ENCODE measurements at regions not wholly inside any gene's neighbourhood (a gene's known extent, or its start where the extent isn't known, plus 50 kb on each side); places are given as distances from the start of the nearest gene placed in this dataset.
"Not testable (repeated sequence)": the region's sequence is repeated elsewhere in the genome, so short reads cannot be mapped to it uniquely, and the experiment has no call there.

DNA sequence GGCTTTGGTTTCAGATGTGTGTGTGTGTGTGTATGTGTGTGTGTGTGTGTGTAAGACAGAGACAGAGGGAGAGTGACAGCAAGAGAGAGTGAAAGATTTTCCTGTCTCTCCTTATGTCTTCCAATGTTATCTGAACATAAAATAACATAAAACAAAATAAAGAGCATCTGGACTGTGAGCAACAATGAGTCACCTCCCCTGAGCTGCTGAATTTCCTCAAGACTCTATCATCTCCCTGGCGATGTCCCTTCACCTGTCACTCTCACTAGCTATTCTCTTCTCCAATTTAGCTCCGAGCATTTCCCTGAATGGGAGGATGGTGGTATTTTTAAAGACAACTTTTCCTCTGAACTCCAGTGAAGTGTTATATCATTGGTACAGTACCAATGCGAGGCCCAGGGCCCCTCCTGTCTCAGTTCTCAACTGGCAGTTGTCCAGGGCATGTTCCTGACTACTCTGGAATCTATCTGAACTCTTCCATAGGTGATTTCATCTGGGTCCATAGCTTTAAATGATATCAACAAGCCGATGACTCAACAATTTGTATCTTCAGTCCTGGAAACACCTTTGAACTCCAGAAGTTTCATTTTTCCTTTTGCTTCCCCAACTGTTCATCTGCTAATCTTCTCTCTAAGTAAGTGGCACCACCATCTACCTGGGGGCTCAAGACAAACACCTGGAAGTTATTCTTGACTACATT is 195.0 kb upstream of the CLNK start:
- no peak for DNase-seq

DNA sequence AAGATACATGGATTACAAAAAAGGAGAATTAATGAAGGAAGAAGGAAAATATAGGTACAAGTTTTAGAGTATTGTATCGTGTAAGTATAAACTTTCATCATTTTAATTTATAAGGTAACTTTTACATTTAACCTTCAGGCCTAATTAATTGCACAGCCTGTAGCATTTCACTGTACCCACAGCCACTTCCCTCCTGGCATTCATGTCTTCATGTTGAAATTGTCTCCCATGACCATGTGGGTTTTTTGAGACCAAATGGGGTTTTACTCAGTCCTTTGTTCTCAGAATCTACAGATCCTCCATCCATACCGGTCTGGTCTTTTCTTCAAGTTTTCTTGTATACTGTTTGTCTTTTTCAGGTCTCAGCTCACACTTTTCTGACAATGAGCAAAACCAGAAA is 194.3 kb upstream of the CLNK start:
- no peak for DNase-seq

DNA sequence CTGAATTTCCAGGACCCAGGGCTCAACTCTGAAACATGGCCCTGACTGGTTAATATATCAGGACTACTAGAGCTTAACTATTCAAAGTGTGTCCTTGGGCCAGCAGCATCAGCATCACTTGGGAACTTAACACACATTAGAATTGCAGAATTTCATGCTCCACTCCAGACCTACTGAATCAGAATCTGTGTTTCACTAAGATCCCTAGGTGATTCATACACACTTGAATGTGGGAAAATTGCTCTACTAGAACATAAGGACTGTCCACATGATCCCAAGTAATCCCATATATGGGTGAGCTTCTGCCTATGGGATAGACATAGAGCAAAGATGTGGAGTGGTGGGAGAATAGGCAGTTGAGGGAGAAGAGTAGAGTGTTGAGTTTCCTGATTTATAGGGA is 192.5 kb upstream of the CLNK start:
- no peak for DNase-seq

DNA sequence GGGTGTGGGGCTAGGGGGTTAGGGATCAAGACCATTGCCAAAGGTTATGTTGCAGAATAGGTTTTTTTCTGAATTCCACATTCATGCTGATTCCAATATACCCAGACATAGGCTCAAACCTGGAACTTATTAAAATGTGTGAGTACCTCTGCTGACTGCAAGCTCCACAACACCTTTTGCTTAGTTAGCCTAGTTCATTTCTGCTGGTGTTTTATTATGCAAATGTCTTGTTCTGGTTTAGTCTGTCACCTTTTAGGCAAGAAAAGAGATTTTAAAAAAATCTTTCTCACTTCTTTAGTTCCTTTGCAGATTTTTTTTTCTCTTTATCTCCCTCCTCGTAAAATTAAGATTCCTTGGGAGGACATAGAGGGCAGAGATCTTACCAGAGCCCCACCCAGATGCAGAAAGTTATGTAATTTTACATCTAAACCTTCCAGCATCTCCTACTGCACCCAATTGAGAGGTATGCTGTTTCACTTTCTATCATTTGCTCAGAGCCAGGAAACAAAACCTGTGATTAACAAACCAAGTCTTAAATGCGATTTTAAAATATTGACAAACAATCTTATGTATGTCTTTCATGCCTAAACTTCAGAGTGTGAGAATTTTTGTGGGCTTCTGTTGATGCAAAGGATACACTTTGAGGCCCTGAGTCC is 190.7 kb upstream of the CLNK start:
- DNase-seq = no peak

DNA sequence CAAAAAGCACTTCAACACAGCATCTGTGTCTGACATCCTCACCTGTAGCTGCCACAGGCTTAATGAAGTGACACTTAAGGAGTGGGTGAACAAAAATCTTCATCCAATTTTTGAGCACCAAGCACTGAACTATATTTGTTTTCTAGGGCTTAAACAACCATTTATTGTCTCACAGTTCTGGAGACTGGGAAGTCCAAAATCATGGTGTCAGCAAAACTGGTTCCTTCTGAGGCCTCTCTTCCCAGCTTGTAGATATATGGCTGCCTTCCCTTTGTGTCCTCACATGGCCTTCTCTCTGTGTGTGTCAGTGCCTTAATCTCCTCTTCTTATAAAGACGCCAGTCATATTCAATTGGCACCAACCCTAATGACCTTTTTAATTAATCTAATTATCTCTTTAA is 189.2 kb upstream of the CLNK start:
- no peak for DNase-seq

DNA sequence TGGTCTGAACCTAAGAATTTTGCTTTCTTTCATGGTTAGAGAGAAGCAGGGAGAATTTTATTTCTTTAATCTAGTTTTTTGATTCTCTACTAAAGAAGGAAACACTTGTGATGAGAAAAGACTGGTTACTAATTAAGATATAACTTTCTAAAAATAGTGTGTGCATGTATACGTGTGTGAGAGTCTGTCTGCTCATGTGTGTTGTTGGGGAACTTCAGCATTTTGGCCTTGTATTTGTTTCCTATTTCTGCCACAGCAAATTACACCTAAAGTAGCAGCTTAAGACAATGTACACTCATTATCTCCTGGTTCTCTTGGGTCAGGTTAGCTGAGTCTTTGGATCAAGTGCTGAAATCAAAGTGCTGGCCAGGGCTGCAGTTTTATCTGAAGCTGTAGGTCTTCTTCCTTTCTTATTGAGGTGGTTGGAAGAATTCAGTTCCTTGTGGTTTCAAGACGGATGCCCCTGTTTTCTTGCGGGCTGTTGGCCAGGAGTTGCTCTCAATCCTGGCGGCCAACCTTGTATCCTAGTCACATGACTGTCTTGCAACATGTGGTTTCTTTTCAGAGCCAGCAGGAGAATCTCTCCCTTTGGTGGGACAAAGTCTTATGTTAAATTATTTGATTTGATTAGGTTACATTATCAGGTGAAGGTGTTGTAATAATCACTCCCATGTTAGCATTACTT is 188.4 kb upstream of the CLNK start:
- no peak for DNase-seq

DNA sequence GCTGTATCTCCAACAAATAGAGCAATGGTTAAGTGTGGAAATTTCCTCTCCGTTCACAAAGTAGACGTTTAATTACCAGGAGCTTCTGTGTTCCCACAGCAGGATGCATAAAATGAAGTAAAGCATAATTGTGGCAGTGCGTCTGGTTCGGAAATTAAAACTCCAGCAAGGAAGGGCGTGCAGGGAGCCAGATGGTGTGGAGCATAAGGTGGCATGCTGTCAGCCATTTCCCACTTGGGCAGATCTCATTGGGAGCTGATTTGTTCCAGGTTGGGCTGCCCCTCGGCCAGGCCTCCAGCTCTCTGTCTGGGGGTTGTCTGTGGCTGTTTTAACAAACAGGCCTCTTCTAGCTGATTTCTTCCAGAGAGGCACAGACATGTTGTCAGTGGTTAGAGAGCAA is 182.1 kb upstream of the CLNK start:
- no peak for DNase-seq

- DNase-seq = no peak
These were observed 176.5 kb upstream of the CLNK start for GRCh38 chr4:10861036-10861435.

DNA sequence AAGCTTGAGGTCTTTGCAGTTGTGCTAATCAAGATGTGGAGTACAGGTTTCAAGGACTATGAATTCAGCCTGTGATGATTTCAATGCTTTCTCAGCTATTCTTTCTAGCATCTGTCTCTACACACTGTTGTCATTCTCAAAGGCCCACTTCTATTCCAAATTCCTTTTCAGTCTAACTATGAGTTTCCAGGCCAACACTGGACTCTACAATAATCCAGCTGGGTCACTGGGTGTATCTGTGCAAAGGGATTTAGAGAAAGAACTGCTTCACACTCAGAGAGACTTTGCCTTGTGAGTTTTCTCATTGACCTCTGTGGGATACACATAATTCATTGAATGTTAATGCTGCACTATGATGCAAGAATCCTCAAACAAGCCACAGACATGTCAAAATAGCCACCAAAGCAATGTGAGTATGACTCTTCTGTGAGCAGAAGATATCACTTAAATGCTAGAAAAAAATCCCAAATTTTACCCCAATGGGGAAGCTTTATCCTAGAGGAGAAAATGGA is 171.8 kb upstream of the CLNK start:
- no peak for DNase-seq

DNA sequence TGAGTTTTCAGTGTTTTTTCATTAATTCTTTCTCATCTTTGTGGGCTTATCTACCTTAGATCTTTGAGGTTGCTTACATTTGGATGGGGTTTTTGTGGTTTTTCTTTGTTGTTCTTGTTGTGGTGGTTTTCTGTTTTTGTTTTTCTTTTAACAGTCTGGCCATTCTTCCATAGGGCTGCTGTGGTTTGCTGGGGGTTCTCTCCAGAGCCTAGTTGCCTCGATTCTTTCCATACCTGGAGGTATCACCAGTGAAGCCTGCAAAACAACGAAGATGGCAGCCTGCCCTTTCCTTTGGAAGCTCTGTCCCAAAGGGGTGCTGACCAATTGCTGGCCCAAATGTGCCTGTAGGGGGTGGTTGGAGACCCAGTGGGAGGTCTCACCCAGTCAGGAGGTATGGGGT is 168.6 kb upstream of the CLNK start:
- DNase-seq = no peak

- no peak for DNase-seq
These were observed 157.1 kb upstream of the CLNK start for GRCh38 chr4:10841697-10842096.

- no peak for DNase-seq
These were observed 152.6 kb upstream of the CLNK start for GRCh38 chr4:10837151-10837550.

DNA sequence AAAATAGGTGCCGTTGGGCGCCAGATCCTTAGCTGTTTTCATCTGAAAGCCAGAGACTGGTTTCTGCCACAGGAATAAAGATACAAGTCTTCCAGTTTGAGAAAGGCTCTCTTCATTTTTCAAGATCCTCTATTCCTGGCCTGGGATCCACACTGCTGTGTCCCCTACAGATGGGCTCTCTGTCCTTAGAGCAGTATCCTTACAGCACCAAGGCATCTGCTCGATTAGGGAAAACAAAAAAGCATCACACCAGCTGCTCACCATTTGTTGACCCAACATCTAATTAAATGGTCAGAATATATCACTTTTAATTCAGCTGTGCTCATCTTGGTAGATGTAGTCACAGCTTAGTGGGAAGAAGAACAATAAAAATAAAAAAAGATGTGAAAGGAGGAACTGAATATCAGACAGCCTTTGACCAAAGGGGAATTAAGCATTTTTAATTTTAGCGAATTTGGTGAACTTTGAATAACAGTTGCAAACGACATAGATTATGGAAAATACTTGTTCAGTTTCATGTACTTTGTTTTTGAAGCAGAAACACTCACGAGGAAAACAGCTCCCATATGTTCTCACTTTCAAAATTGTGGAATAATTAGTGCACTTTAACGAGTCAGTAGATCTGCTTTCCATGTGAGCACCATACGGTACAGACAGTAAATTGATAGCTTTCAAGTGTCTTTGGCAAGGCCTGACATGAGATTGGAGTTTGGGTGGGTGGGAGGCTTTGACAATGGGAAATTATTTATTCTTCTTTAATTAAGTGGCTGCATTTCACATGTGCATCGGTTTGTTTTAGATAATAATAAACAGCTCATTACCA is 148.4 kb upstream of the CLNK start:
- no peak for DNase-seq

- DNase-seq = no peak
These were observed 147.3 kb upstream of the CLNK start for GRCh38 chr4:10831727-10832408.

- DNase-seq = not testable (repeated sequence)
These were observed 144.5 kb upstream of the CLNK start for GRCh38 chr4:10828918-10829538.

DNA sequence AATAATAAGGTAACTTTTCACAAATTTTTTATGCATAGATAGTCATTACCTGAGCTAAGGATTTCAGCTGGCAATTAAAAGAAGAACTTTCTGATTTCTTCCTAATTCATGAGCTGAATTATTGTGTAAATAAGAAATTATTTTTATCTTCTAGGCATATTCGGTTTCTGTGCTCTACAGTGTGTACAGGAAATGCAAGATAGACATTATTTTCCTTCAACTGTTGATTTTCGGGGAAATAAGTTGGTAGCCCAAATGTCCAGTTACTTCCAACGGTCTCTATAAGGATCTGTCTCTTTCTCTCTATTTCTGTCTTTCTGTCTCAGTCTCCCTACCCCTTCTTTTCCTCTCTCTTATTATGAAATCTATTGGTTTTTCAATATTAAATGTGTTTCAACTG is 137.3 kb upstream of the CLNK start:
- no peak for DNase-seq

- DNase-seq = no peak
These were observed 132.0 kb upstream of the CLNK start for GRCh38 chr4:10816571-10816970.

GRCh38 chr4:10811991-10812390 is 127.4 kb upstream of the CLNK start:
- DNase-seq = no peak

- DNase-seq = no peak
These were observed 125.8 kb upstream of the CLNK start for GRCh38 chr4:10810411-10810810.

DNA sequence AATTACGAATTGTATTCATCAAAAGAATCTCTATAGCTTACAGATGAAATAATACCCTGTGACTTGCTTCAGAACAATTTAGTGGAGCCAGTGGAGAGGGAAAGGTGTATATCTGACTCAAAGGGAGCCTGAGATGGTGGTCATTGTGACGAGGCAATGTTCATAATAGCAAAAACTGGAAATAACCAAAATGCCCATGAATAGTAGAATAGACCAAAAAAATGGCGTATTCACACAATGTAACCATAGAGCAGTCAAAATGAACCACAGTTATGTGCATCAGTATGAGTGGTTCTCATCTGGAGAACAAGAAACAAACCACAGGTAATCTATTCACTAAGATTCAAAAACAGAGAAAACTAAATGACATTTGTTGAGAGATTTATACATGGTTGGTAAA is 125.3 kb upstream of the CLNK start:
- DNase-seq = no peak

GRCh38 chr4:10808591-10808990 is 124.0 kb upstream of the CLNK start:
- no peak for DNase-seq
